Osteoblast (primary cell): ENCODE measurements at regions not wholly inside any gene's neighbourhood (a gene's known extent, or its start where the extent isn't known, plus 50 kb on each side); places are given as distances from the start of the nearest gene placed in this dataset.

Source experiments
- DNase-seq: peaks from one replicate; pipeline ENCODE4 v3.0.0; 2011; ENCODE audit warnings: low spot score, mixed read lengths; ENCODE audit not compliant: insufficient read length; ENCODE audit errors: missing footprints
- H2AFZ ChIP-seq: 2 replicates; pipeline ENCODE4 v1.6.0; 2011; ENCODE audit warnings: mild to moderate bottlenecking, low read length
- H3K27ac ChIP-seq: 2 replicates; pipeline ENCODE4 v1.5.1; 2011; ENCODE audit warnings: mild to moderate bottlenecking, low read depth, low read length, moderate library complexity
- H3K27me3 ChIP-seq: 2 replicates; pipeline ENCODE4 v1.6.0; 2012; ENCODE audit warnings: mild to moderate bottlenecking, control low read depth, inconsistent platforms, low read length, moderate library complexity; ENCODE audit not compliant: insufficient read depth
- H3K36me3 ChIP-seq: 2 replicates; pipeline ENCODE4 v1.5.1; 2011; ENCODE audit warnings: mild to moderate bottlenecking, low read length, control low read depth, moderate library complexity; ENCODE audit not compliant: insufficient read depth
- H3K4me1 ChIP-seq: 2 replicates; pipeline ENCODE4 v1.5.1; 2011; ENCODE audit warnings: mild to moderate bottlenecking, low read length, control low read depth, moderate library complexity; ENCODE audit not compliant: insufficient read depth
- H3K4me2 ChIP-seq: 2 replicates; pipeline ENCODE4 v1.6.0; 2011; ENCODE audit warnings: mild to moderate bottlenecking, low read length; ENCODE audit not compliant: insufficient read depth
- H3K4me3 ChIP-seq: fragments of 200-600 bp; sonication (generic); 3 replicates; pipeline ENCODE4 v1.5.1; 2012; ENCODE audit warnings: mild to moderate bottlenecking, low read length, inconsistent platforms; ENCODE audit not compliant: insufficient read depth
- H3K79me2 ChIP-seq: 2 replicates; pipeline ENCODE4 v1.6.0; 2012; ENCODE audit warnings: mild to moderate bottlenecking, low read length, control low read depth, inconsistent platforms; ENCODE audit not compliant: insufficient read depth
- H3K9me3 ChIP-seq: 2 replicates; pipeline ENCODE4 v1.5.1; 2011; ENCODE audit warnings: low read depth, low read length, control low read depth
- H4K20me1 ChIP-seq: 2 replicates; pipeline ENCODE4 v1.6.0; 2012; ENCODE audit warnings: mild to moderate bottlenecking, low read length, control low read depth; ENCODE audit not compliant: insufficient read depth
- CTCF ChIP-seq: IDR thresholded peaks from 2 replicates; pipeline ENCODE4 v1.5.1; 2011; ENCODE audit warnings: mild to moderate bottlenecking, low read depth, low read length, moderate library complexity; ENCODE audit errors: extremely low read depth

- H3K27ac ChIP-seq, result no peak overlapping the region
- no peaks in the 10 kb centered on the region for H3K36me3 ChIP-seq
- H2AFZ ChIP-seq, result no peak overlapping the region
- H3K4me3 ChIP-seq, result no peak overlapping the region
- H3K4me1 ChIP-seq, result no peaks in the 10 kb centered on the region
- H3K4me2 ChIP-seq, result no peak overlapping the region
- H4K20me1 ChIP-seq, result no peaks in the 10 kb centered on the region
- no peaks in the 10 kb centered on the region for H3K79me2 ChIP-seq
- no peak for DNase-seq
- peak; percentile 22 for TF ChIP-seq CTCF
- H3K9me3 ChIP-seq, result no peaks in the 10 kb centered on the region
- no peaks in the 10 kb centered on the region for H3K27me3 ChIP-seq
Measured at GRCh38 chr2:18690342-18690741, 101.0 kb upstream of the NT5C1B start.

- H4K20me1 ChIP-seq, result no peaks in the 10 kb centered on the region
- H3K27ac ChIP-seq, result no peak overlapping the region
- no peaks in the 10 kb centered on the region for H3K79me2 ChIP-seq
- DNase-seq, result no peak
- no peaks in the 10 kb centered on the region for H3K36me3 ChIP-seq
- H3K9me3 ChIP-seq, result no peaks in the 10 kb centered on the region
- no peaks in the 10 kb centered on the region for H3K4me1 ChIP-seq
- TF ChIP-seq CTCF, result no peak
- H3K4me3 ChIP-seq, result no peak overlapping the region
- H2AFZ ChIP-seq, result peak overlapping the region; percentile 24
- no peaks in the 10 kb centered on the region for H3K27me3 ChIP-seq
- no peak overlapping the region for H3K4me2 ChIP-seq
Measured at GRCh38 chr2:18684206-18685038, 95.1 kb upstream of the NT5C1B start.

DNA sequence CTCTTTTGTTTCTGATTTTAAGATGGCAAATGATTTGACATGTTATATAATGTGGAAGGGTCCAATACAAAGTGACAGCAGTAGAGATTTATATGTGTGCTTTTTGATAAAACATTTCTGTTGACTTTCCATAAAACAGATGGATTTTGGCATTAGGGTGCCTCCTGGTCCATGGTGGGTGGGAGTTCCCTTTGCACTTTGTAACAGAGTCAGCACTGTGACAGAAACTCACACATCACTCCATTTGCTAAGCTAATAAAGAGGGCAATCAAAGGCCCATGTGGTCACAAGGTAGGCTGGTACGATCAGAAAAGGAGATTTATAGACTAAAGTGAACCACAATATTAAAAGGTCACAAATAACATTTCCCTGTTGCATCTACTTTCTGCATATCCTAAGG, 93.3 kb upstream of the NT5C1B start:
- no peaks in the 10 kb centered on the region for H3K27me3 ChIP-seq
- no peak overlapping the region for H2AFZ ChIP-seq
- H3K9me3 ChIP-seq, result no peaks in the 10 kb centered on the region
- no peaks in the 10 kb centered on the region for H3K79me2 ChIP-seq
- H3K36me3 ChIP-seq, result no peaks in the 10 kb centered on the region
- no peak overlapping the region for H3K4me2 ChIP-seq
- no peaks in the 10 kb centered on the region for H4K20me1 ChIP-seq
- no peak overlapping the region for H3K4me3 ChIP-seq
- no peak for TF ChIP-seq CTCF
- DNase-seq, result no peak
- no peaks in the 10 kb centered on the region for H3K4me1 ChIP-seq
- H3K27ac ChIP-seq, result no peak overlapping the region

- Histone ChIP-seq H3K4me1 (no peaks in the 10 kb centered on the region), H3K4me2 (no peak overlapping the region), H3K36me3 (no peaks in the 10 kb centered on the region), H3K27ac (no peak overlapping the region), H4K20me1 (no peaks in the 10 kb centered on the region), H3K27me3 (no peaks in the 10 kb centered on the region), H3K79me2 (no peaks in the 10 kb centered on the region), H3K9me3 (peaks cover 2% of the 10 kb centered on the region), H3K4me3 (no peak overlapping the region), H2AFZ (no peak overlapping the region)
- no peak for DNase-seq
- TF ChIP-seq CTCF, result no peak
Measured at GRCh38 chr2:18677280-18677679, 87.9 kb upstream of the NT5C1B start.
